ENCODE measurements at regions not wholly inside any gene's neighbourhood (a gene's known extent, or its start where the extent isn't known, plus 50 kb on each side); places are given as distances from the start of the nearest gene placed in this dataset.

GRCh38 chr20:48287552-48288170 lies 502.4 kb upstream of the SULF2 start:
- Histone ChIP-seq H3K4me3 (ENCODE audit: low read length) (no peak overlapping the region), H3K27me3 (ENCODE audit: insufficient read depth, low read length, poor library complexity, severe bottlenecking) (no peaks in the 10 kb centered on the region), H3K9me3 (ENCODE audit: low read length) (no peaks in the 10 kb centered on the region), H3K36me3 (ENCODE audit: insufficient read depth, low read length) (no peaks in the 10 kb centered on the region), H3K27ac (ENCODE audit: low read depth, low read length) (no peak overlapping the region), H3K4me1 (ENCODE audit: insufficient read depth, low read length) (no peaks in the 10 kb centered on the region)
- H3K4me3 Mint-ChIP-seq, result no peak overlapping the region
- no peaks in the 10 kb centered on the region for H3K36me3 Mint-ChIP-seq
- no peaks in the 10 kb centered on the region for H3K4me1 Mint-ChIP-seq
- peaks cover 14 to 46% of the 10 kb centered on the region in 2 donors for H3K27me3 Mint-ChIP-seq
- DNase-seq, result no peak
- H3K9me3 Mint-ChIP-seq, result no peaks in the 10 kb centered on the region
- ChIA-PET POLR2A (no interaction called here), CTCF (no interaction called here)
- H3K27ac Mint-ChIP-seq, result peak overlapping the region in 1 of 8 donors; percentile 20

GRCh38 chr20:48287021-48287494 lies 501.8 kb upstream of the SULF2 start:
- ChIA-PET CTCF (no interaction called here), POLR2A (no interaction called here)
- no peak for DNase-seq
- no peaks in the 10 kb centered on the region for H3K4me1 ChIP-seq (ENCODE audit: insufficient read depth, low read length)
- H3K27me3 Mint-ChIP-seq, result peaks cover 12 to 50% of the 10 kb centered on the region in 2 donors
- no peak overlapping the region for H3K4me3 ChIP-seq (ENCODE audit: low read length)
- H3K27ac Mint-ChIP-seq, result peak overlapping the region in 1 of 8 donors; percentile 20
- no peaks in the 10 kb centered on the region for H3K4me1 Mint-ChIP-seq
- H3K9me3 ChIP-seq (ENCODE audit: low read length), result no peaks in the 10 kb centered on the region
- no peak overlapping the region for H3K27ac ChIP-seq (ENCODE audit: low read depth, low read length)
- no peaks in the 10 kb centered on the region for H3K27me3 ChIP-seq (ENCODE audit: insufficient read depth, low read length, poor library complexity, severe bottlenecking)
- no peaks in the 10 kb centered on the region for H3K36me3 Mint-ChIP-seq
- no peaks in the 10 kb centered on the region for H3K9me3 Mint-ChIP-seq
- no peaks in the 10 kb centered on the region for H3K36me3 ChIP-seq (ENCODE audit: insufficient read depth, low read length)
- no peak overlapping the region for H3K4me3 Mint-ChIP-seq

GRCh38 chr20:48286601-48287000 lies 501.3 kb upstream of the SULF2 start:
- ChIA-PET POLR2A (no interaction called here), CTCF (no interaction called here)
- DNase-seq, result no peak
- Histone ChIP-seq H3K4me1 (ENCODE audit: insufficient read depth, low read length) (no peaks in the 10 kb centered on the region), H3K36me3 (ENCODE audit: insufficient read depth, low read length) (no peaks in the 10 kb centered on the region), H3K4me3 (ENCODE audit: low read length) (no peak overlapping the region), H3K27me3 (ENCODE audit: insufficient read depth, low read length, poor library complexity, severe bottlenecking) (no peaks in the 10 kb centered on the region), H3K9me3 (ENCODE audit: low read length) (no peaks in the 10 kb centered on the region), H3K27ac (ENCODE audit: low read depth, low read length) (no peak overlapping the region)
- no peak overlapping the region for H3K4me3 Mint-ChIP-seq
- peaks cover 0 to 3% (median 0%) of the 10 kb centered on the region in 5 donors for H3K9me3 Mint-ChIP-seq
- no peaks in the 10 kb centered on the region for H3K4me1 Mint-ChIP-seq
- H3K36me3 Mint-ChIP-seq, result no peaks in the 10 kb centered on the region
- H3K27me3 Mint-ChIP-seq, result peaks cover 12 to 52% of the 10 kb centered on the region in 2 donors
- no peak overlapping the region for H3K27ac Mint-ChIP-seq

GRCh38 chr20:48285656-48286055 lies 500.4 kb upstream of the SULF2 start:
- no peaks in the 10 kb centered on the region for H3K27me3 ChIP-seq (ENCODE audit: insufficient read depth, low read length, poor library complexity, severe bottlenecking)
- no peaks in the 10 kb centered on the region for H3K9me3 ChIP-seq (ENCODE audit: low read length)
- CTCF ChIA-PET, result no interaction called here
- H3K4me1 ChIP-seq (ENCODE audit: insufficient read depth, low read length), result no peaks in the 10 kb centered on the region
- Mint-ChIP-seq H3K4me3 (no peak overlapping the region), H3K27ac (no peak overlapping the region), H3K4me1 (no peaks in the 10 kb centered on the region), H3K9me3 (peaks cover 0 to 3% (median 0%) of the 10 kb centered on the region in 5 donors), H3K27me3 (peaks cover 12 to 52% of the 10 kb centered on the region in 2 donors), H3K36me3 (no peaks in the 10 kb centered on the region)
- H3K27ac ChIP-seq (ENCODE audit: low read depth, low read length), result no peak overlapping the region
- no peaks in the 10 kb centered on the region for H3K36me3 ChIP-seq (ENCODE audit: insufficient read depth, low read length)
- no peak for DNase-seq
- POLR2A ChIA-PET, result no interaction called here
- no peak overlapping the region for H3K4me3 ChIP-seq (ENCODE audit: low read length)

GRCh38 chr20:48284837-48285236 lies 499.6 kb upstream of the SULF2 start:
- Histone ChIP-seq H3K4me3 (ENCODE audit: low read length) (no peak overlapping the region), H3K36me3 (ENCODE audit: insufficient read depth, low read length) (no peaks in the 10 kb centered on the region), H3K9me3 (ENCODE audit: low read length) (no peaks in the 10 kb centered on the region), H3K4me1 (ENCODE audit: insufficient read depth, low read length) (no peaks in the 10 kb centered on the region), H3K27me3 (ENCODE audit: insufficient read depth, low read length, poor library complexity, severe bottlenecking) (no peaks in the 10 kb centered on the region), H3K27ac (ENCODE audit: low read depth, low read length) (no peak overlapping the region)
- Mint-ChIP-seq H3K27me3 (peaks cover 17 to 49% of the 10 kb centered on the region in 2 donors), H3K36me3 (no peaks in the 10 kb centered on the region), H3K4me1 (no peaks in the 10 kb centered on the region), H3K4me3 (no peak overlapping the region), H3K27ac (no peak overlapping the region), H3K9me3 (peaks cover 0 to 3% (median 0%) of the 10 kb centered on the region in 5 donors)
- ChIA-PET CTCF (no interaction called here), POLR2A (no interaction called here)
- DNase-seq, result no peak

- ChIA-PET CTCF (no interaction called here), POLR2A (no interaction called here)
- Mint-ChIP-seq H3K27me3 (peaks cover 15 to 49% of the 10 kb centered on the region in 2 donors), H3K4me3 (no peak overlapping the region), H3K4me1 (no peaks in the 10 kb centered on the region), H3K27ac (no peak overlapping the region), H3K9me3 (peaks cover 0 to 3% (median 0%) of the 10 kb centered on the region in 5 donors), H3K36me3 (no peaks in the 10 kb centered on the region)
- no peak for DNase-seq
- no peak overlapping the region for H3K4me3 ChIP-seq (ENCODE audit: low read length)
- no peak overlapping the region for H3K27ac ChIP-seq (ENCODE audit: low read depth, low read length)
- no peaks in the 10 kb centered on the region for H3K9me3 ChIP-seq (ENCODE audit: low read length)
- H3K4me1 ChIP-seq (ENCODE audit: insufficient read depth, low read length), result no peaks in the 10 kb centered on the region
- no peaks in the 10 kb centered on the region for H3K27me3 ChIP-seq (ENCODE audit: insufficient read depth, low read length, poor library complexity, severe bottlenecking)
- no peaks in the 10 kb centered on the region for H3K36me3 ChIP-seq (ENCODE audit: insufficient read depth, low read length)
Measured at GRCh38 chr20:48284315-48284714, 499.0 kb upstream of the SULF2 start.

- H3K36me3 Mint-ChIP-seq, result no peaks in the 10 kb centered on the region
- H3K4me1 Mint-ChIP-seq, result no peaks in the 10 kb centered on the region
- no peaks in the 10 kb centered on the region for H3K4me1 ChIP-seq (ENCODE audit: insufficient read depth, low read length)
- no peak overlapping the region for H3K4me3 ChIP-seq (ENCODE audit: low read length)
- peaks cover 0 to 3% (median 0%) of the 10 kb centered on the region in 5 donors for H3K9me3 Mint-ChIP-seq
- no peaks in the 10 kb centered on the region for H3K36me3 ChIP-seq (ENCODE audit: insufficient read depth, low read length)
- CTCF ChIA-PET, result no interaction called here
- POLR2A ChIA-PET, result no interaction called here
- no peaks in the 10 kb centered on the region for H3K27me3 ChIP-seq (ENCODE audit: insufficient read depth, low read length, poor library complexity, severe bottlenecking)
- no peak overlapping the region for H3K4me3 Mint-ChIP-seq
- no peak overlapping the region for H3K27ac Mint-ChIP-seq
- peaks cover 15 to 44% of the 10 kb centered on the region in 2 donors for H3K27me3 Mint-ChIP-seq
- no peaks in the 10 kb centered on the region for H3K9me3 ChIP-seq (ENCODE audit: low read length)
- DNase-seq, result no peak
- no peak overlapping the region for H3K27ac ChIP-seq (ENCODE audit: low read depth, low read length)
Measured at GRCh38 chr20:48283470-48284110, 498.3 kb upstream of the SULF2 start.

GRCh38 chr20:48282591-48283228 lies 497.4 kb upstream of the SULF2 start:
- Histone ChIP-seq H3K27ac (ENCODE audit: low read depth, low read length) (no peak overlapping the region), H3K36me3 (ENCODE audit: insufficient read depth, low read length) (no peaks in the 10 kb centered on the region), H3K9me3 (ENCODE audit: low read length) (no peaks in the 10 kb centered on the region), H3K4me3 (ENCODE audit: low read length) (no peak overlapping the region), H3K4me1 (ENCODE audit: insufficient read depth, low read length) (no peaks in the 10 kb centered on the region), H3K27me3 (ENCODE audit: insufficient read depth, low read length, poor library complexity, severe bottlenecking) (no peaks in the 10 kb centered on the region)
- peaks cover 12 to 49% of the 10 kb centered on the region in 2 donors for H3K27me3 Mint-ChIP-seq
- H3K9me3 Mint-ChIP-seq, result peaks cover 0 to 3% (median 0%) of the 10 kb centered on the region in 5 donors
- no peaks in the 10 kb centered on the region for H3K36me3 Mint-ChIP-seq
- ChIA-PET POLR2A (no interaction called here), CTCF (no interaction called here)
- DNase-seq, result no peak
- no peak overlapping the region for H3K4me3 Mint-ChIP-seq
- H3K4me1 Mint-ChIP-seq, result no peaks in the 10 kb centered on the region
- H3K27ac Mint-ChIP-seq, result no peak overlapping the region
